ENCODE measurements at regions not wholly inside any gene's neighbourhood (a gene's known extent, or its start where the extent isn't known, plus 50 kb on each side); places are given as distances from the start of the nearest gene placed in this dataset.
"Not testable (repeated sequence)": the region's sequence is repeated elsewhere in the genome, so short reads cannot be mapped to it uniquely, and the experiment has no call there.

DNA sequence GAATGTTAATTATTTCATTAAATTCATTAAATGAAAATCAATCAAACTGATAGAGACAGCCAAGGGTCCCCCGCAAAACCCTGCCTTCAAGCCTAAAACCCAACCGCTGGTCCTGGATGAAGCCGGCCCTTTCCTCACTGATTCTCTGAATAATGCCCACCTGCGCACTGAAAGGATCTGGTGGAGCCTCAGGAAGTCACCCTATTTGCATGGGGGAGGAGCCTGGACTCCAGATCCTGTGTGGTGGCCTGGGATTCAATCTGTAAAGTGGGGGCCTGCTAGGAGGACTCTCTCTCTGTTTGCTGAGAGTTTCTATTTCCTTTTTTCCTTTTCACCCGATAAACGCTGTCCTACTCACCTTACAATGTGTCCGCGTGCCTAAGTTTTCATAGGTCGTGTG is 97.9 kb upstream of the ADAMTS3 start:
- no peak for DNase-seq

- DNase-seq: no peak
These were observed 96.3 kb upstream of the ADAMTS3 start for GRCh38 chr4:72665171-72665968.

DNA sequence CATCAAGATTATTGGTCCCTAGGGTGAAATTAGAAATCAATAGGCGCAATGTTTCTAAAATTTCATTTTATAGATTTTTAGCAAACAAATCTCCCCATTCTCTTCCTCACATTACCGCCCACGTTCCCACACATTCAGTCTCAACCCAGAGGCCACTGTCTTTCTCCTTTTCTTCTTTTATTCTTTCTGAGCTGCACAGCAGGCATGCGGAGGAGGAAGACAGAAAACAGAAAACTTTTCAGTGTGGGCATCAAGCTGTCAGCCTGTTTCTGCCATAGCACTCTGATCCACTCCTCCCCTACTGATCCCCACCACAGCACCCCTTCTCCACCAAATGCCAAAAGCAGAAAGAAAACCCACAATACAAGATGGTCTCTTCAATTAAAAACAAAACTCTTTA is 94.8 kb upstream of the ADAMTS3 start:
- DNase-seq: no peak

DNA sequence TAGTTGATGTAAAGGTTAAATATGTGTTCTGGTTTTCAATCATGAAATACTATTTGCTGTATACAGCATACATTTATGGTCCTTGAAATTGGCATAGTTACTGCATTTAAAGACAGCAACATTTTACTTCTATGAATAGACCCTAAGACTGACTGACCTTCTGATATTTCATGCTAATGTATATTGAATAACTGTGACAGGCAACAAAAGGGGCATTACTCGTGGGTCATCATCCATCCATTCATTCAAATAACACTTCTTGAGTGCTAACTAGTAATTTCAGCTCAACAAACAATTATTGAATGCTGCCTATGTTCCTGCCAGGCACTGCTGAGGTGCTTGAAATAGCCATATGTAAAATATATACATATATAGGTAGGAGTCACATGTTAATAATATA is 92.8 kb upstream of the ADAMTS3 start:
- no peak for DNase-seq

DNA sequence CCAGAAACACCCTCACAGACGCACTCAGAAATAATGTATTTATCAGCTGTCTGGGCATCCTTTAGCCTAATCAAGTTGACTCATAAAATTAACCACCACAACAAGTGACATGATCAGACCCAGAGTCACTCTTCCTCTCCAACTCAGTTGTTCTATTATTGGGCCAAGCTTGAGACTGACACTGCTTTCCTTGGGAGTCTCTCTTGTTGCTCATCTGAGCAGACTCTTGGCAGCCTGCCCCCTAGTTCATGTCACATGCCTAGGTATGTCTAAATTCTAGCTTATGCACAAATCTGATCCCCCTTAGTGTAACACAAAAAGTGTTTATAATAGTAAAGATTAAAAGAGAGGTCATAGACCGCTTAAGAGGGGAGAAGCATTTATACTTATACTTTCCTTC is 72.6 kb upstream of the ADAMTS3 start:
- no peak for DNase-seq

DNA sequence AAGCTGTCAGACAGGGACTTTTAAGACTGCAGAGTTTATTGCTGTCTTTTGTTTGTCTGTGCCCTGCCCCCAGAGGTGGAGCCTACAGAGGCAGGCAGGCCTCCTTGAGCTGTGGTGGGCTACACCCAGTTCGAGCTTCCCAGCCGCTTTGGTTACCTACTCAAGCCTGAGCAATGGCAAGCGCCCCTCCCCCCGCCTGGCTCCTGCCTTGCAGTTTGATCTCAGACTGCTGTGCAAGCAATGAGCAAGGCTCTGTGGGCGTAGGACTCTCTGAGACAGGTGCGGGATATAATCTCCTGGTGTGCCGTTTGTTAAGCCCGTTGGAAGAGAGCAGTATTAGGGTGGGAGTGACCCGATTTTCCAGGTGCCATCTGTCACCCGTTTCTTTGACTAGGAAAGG is 67.8 kb upstream of the ADAMTS3 start:
- DNase-seq: not testable (repeated sequence)

DNA sequence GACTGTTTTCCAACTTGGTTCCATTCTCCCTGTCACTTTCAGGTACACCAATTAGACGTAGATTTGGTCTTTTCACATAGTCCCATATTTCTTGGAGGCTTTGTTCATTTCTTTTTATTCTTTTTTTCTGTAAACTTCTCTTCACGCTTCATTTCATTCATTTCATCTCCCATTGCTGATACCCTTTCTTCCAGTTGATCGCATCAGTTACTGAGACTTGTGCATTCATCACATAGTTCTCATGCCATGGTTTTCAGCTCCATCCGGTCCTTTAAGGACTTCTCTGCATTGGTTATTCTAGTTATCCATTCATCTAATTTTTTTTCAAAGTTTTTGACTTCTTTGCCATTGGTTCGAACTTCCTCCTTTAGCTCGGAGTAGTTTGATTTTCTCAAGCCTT is 66.9 kb upstream of the ADAMTS3 start:
- DNase-seq: not testable (repeated sequence)

- DNase-seq: not testable (repeated sequence)
These were observed 63.2 kb upstream of the ADAMTS3 start for GRCh38 chr4:72632253-72632652.

GRCh38 chr4:72631296-72631695 is 62.3 kb upstream of the ADAMTS3 start:
- peak; percentile 63 for DNase-seq

DNA sequence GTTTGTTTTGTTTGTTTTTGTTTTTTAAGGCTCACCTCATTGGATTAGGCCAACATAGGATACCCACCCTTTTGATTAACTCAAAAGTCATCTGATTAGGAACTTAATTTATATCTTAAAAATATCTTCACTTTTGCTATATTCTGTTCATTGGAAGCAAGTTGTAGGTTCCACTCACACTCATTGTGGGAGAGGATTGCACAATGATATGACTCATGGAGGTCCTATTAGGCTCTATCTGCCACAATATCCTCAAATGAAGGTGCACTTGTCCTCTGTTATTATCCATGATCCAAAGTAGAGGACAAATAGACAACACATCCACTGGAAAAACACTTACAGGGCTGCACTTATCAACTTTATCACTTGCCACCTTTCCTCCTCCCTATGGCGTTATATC is 60.5 kb upstream of the ADAMTS3 start:
- DNase-seq: no peak

GRCh38 chr4:72627723-72628122 is 58.7 kb upstream of the ADAMTS3 start:
- DNase-seq: no peak

All from T1000 (cell line).